ENCODE measurements at regions not wholly inside any gene's neighbourhood (a gene's known extent, or its start where the extent isn't known, plus 50 kb on each side); places are given as distances from the start of the nearest gene placed in this dataset.
A peak's percentile ranks its signal among the peaks of the same experiment; 100 is the strongest.

GRCh38 chr6:55696501-55696900, 117.5 kb upstream of the HMGCLL1 start:
- FAIRE-seq (no peak), DNase-seq (ENCODE audit: insufficient read length, low spot score) (no peak)
- no peak for TF ChIP-seq POLR2A (IDR thresholded peaks at IDR 0.05; ENCODE audit: low read depth, low read length)

DNA sequence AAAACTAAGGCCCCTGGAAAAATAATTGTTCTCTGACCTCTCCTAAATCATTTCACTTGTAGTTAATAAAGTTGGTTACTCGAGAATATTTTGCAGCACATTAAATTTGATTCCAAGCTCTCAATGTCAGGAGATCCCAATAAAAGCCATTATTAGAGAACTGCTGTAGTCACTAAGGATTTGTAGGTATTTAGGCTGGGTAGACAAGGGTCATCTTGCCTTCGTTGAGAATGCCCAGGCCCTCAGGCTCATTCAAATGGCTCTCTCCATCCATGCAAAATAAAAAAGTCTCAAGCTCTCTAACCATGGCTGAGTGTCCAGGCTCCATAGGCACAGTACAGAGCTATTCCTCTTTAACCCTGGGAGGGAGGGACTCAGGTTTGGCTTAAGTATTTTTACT, 117.0 kb upstream of the HMGCLL1 start:
- FAIRE-seq (no peak), DNase-seq (ENCODE audit: insufficient read length, low spot score) (no peak)
- TF ChIP-seq POLR2A (IDR thresholded peaks at IDR 0.05; ENCODE audit: low read depth, low read length) = no peak

DNA sequence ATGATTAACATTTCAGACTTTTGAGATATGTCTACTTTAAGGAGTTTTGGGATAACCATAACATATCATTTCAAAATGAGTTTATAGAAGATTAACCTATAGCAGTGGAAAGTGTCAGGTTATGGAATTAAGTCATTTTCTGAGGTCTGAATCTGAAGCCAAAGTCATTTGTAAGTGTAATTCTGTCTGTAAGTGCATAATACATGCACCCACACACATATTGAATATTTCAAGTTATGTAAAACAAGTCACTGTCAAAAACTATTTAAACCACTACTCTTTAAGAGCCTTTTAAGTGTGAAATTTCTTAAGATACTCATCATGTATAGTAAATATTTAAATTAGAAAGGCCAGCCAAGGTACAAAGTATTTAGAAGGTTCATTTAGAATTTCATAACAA, 115.8 kb upstream of the HMGCLL1 start:
- DNase-seq (ENCODE audit: insufficient read length, low spot score) = no peak
- FAIRE-seq = no peak
- no peak for TF ChIP-seq POLR2A (IDR thresholded peaks at IDR 0.05; ENCODE audit: low read depth, low read length)

GRCh38 chr6:55694148-55694547, 115.2 kb upstream of the HMGCLL1 start:
- FAIRE-seq (peak; percentile 86), DNase-seq (ENCODE audit: insufficient read length, low spot score) (peak; percentile 19)

DNA sequence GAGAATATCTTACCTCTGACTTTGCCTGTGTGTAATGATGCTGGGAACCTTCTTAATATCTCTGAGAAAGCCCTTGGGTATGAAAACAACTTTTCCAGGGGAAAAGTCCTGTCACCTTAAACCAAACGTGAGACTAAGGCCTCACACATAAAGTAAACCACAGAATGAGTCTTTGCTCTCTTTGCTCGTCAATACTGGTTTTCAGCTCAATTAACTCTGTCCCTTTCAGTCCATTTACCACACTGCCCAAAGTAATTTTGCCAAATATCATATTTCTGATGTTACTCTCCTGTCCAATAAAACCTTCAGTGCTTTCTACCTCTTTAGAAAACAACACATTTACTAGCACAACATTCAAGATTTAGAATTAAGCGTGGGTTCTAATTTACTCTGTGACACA, 100.5 kb upstream of the HMGCLL1 start:
- DNase-seq (ENCODE audit: insufficient read length, low spot score) = no peak
- TF ChIP-seq POLR2A (IDR thresholded peaks at IDR 0.05; ENCODE audit: low read depth, low read length) = no peak
- no peak for FAIRE-seq

More at GRCh38 chr6:55694148-55694547, 115.2 kb upstream of the HMGCLL1 start:
- TF ChIP-seq POLR2A (IDR thresholded peaks at IDR 0.05; ENCODE audit: low read depth, low read length) = no peak

DNA sequence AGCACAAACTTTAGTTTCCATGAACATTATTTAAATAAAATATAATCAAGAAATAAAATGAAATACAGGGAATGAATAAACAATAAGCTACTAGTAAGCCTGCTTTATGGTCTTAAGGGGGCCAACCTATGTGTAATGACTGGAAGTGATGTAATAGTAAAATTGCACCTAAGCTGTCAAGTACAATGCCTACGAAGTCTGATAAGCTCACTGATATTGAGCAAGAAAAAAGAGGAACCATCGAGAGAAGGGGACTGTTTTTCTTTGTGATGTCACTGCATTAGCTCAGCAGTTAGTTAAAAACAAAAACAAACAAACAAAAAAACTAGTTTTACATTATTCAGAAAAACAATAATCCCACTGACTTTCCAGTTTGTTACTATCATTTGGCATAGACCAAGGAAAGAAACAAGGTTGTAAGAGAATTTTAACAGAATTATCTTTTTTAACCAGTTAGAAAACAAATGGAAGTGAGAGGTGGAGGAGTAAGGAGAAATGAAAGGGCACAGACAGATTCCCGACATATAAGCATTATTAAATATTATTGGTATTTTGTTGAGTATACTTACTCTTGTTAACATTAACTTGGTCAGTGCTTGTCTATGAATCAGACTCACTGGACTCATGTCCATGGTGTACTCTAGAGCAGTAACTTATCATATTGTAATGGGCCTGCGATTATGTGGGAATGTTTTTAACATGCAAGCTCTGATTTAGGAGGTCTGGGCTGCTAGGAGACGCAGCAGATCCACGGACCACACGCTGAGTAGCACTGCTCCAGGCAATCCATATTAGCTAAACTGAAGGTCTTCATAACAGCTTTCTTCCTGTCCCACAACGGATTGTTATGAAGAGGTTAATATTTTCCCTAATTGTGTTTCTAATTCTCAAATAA, 99.6 kb upstream of the HMGCLL1 start:
- DNase-seq (ENCODE audit: insufficient read length, low spot score) (no peak), FAIRE-seq (no peak)
- no peak for TF ChIP-seq POLR2A (IDR thresholded peaks at IDR 0.05; ENCODE audit: low read depth, low read length)

GRCh38 chr6:55676736-55677135, 97.7 kb upstream of the HMGCLL1 start:
- no peak for TF ChIP-seq POLR2A (IDR thresholded peaks at IDR 0.05; ENCODE audit: low read depth, low read length)
- FAIRE-seq = no peak
- no peak for DNase-seq (ENCODE audit: insufficient read length, low spot score)

DNA sequence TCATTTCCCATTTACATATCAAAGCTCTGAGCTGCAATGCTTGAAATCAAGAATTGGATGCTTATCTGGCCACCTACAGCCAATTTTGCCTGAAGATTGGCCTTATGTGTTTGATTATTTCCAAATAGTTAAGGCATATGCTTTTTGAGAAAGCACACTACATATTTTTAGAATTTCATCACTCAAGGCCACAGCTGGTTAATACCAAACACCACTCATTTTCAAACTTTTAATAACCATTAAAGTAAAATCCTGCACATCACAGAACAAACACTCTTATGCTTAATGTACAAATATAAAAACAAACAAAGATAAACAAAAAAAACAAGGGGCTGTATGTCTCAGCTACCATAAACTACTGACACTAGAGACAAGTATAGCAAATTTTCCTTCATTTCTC, 96.9 kb upstream of the HMGCLL1 start:
- no peak for TF ChIP-seq POLR2A (IDR thresholded peaks at IDR 0.05; ENCODE audit: low read depth, low read length)
- no peak for FAIRE-seq
- no peak for DNase-seq (ENCODE audit: insufficient read length, low spot score)

GRCh38 chr6:55674672-55675071, 95.7 kb upstream of the HMGCLL1 start:
- no peak for FAIRE-seq

DNA sequence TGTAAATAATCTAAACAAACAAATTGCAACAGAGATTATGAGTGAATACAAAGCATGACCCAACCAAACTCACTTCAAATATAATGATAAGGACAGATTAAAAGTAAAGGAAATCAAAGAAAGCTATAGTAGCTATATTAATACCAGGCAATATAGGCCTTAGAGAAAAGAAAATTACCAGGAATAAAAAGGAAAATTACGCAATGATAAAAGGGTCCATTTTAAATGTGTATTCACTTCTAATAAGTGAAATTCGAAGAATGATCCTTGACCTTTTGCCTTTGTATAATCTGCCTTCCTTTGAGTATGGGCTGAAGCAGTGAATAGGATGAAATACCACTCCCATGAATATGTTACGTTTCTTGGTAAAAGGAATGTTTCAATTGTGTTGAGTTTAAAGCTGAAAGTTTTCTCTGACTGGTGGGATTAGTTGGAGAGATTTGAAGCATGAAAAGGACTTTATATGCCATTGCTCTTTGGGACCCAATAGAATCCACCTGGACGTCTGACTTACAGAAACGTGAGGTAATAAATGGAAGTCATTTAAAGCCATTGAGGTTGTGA, 91.9 kb upstream of the HMGCLL1 start:
- FAIRE-seq = peak; percentile 55
- TF ChIP-seq POLR2A (IDR thresholded peaks at IDR 0.05; ENCODE audit: low read depth, low read length) = no peak
- DNase-seq (ENCODE audit: insufficient read length, low spot score) = no peak

More at GRCh38 chr6:55674672-55675071, 95.7 kb upstream of the HMGCLL1 start:
- no peak for DNase-seq (ENCODE audit: insufficient read length, low spot score)
- TF ChIP-seq POLR2A (IDR thresholded peaks at IDR 0.05; ENCODE audit: low read depth, low read length) = no peak

- DNase-seq (ENCODE audit: insufficient read length, low spot score) = no peak
- no peak for FAIRE-seq
- no peak for TF ChIP-seq POLR2A (IDR thresholded peaks at IDR 0.05; ENCODE audit: low read depth, low read length)
Observed at GRCh38 chr6:55669028-55669427, 90.0 kb upstream of the HMGCLL1 start.

- no peak for FAIRE-seq
- TF ChIP-seq POLR2A (IDR thresholded peaks at IDR 0.05; ENCODE audit: low read depth, low read length) = no peak
Observed at GRCh38 chr6:55668591-55668990, 89.6 kb upstream of the HMGCLL1 start.

DNA sequence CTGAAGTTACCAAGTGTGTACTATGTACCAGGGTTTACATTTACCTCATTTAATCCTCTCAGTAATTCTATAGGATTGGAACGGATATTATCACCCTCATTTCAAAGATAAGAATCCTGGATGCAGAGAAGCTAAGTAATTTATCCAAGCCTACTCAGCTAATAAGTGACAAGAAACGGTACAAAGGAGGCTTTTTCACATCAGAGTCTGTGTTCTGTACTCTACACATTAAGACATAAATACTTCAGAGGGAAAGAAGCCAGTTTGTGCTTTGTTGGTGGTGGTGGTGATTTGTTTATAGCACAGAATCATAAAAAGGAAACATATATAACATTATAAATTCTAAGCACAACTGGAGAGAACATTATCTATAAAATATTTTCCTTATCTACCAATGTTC, 88.3 kb upstream of the HMGCLL1 start:
- no peak for TF ChIP-seq POLR2A (IDR thresholded peaks at IDR 0.05; ENCODE audit: low read depth, low read length)
- DNase-seq (ENCODE audit: insufficient read length, low spot score) (no peak), FAIRE-seq (no peak)

More at GRCh38 chr6:55668591-55668990, 89.6 kb upstream of the HMGCLL1 start:
- DNase-seq (ENCODE audit: insufficient read length, low spot score) = no peak

- TF ChIP-seq POLR2A (IDR thresholded peaks at IDR 0.05; ENCODE audit: low read depth, low read length) = no peak
- DNase-seq (ENCODE audit: insufficient read length, low spot score) (no peak), FAIRE-seq (no peak)
Observed at GRCh38 chr6:55666606-55667225, 87.7 kb upstream of the HMGCLL1 start.
